SU-DHL-6 (cell line): ENCODE measurements at regions not wholly inside any gene's neighbourhood (a gene's known extent, or its start where the extent isn't known, plus 50 kb on each side); places are given as distances from the start of the nearest gene placed in this dataset.

Experiments used
- H2AFZ ChIP-seq: fragments of 200-600 bp; sonication (generic); 2 replicates; pipeline ENCODE4 v1.6.1; 2014; ENCODE audit warnings: low read depth, mild to moderate bottlenecking, moderate library complexity, mixed read lengths, antibody characterized with exemption, low read length; ENCODE audit not compliant: severe bottlenecking
- H3F3A ChIP-seq: fragments of 200-600 bp; shearing (Covaris generic); 2 replicates; pipeline ENCODE4 v1.6.0; 2016; ENCODE audit warnings: antibody characterized with exemption, mild to moderate bottlenecking; ENCODE audit not compliant: insufficient read depth
- H3K27ac ChIP-seq: fragments of 200-600 bp; sonication (generic); 2 replicates; pipeline ENCODE4 v1.5.1; 2016; ENCODE audit warnings: low read depth, mild to moderate bottlenecking, low read length, moderate library complexity, mixed read lengths
- H3K27me3 ChIP-seq: fragments of 200-600 bp; sonication (generic), shearing (Covaris generic); 2 replicates; pipeline ENCODE4 v1.6.0; 2014; ENCODE audit warnings: mild to moderate bottlenecking, low read length
- H3K36me3 ChIP-seq: fragments of 200-600 bp; sonication (generic); 2 replicates; pipeline ENCODE4 v1.6.1; 2014; ENCODE audit warnings: mild to moderate bottlenecking, low read length, mixed read lengths
- H3K4me2 ChIP-seq: fragments of 300-600, 200-600 bp; shearing (Covaris generic), sonication (generic); 2 replicates; pipeline ENCODE4 v1.6.0; 2014; ENCODE audit warnings: low read length, low read depth, mild to moderate bottlenecking; ENCODE audit not compliant: poor library complexity, severe bottlenecking
- H3K4me3 ChIP-seq: fragments of 200-600 bp; sonication (generic); 2 replicates; pipeline ENCODE4 v1.5.1; 2014; ENCODE audit warnings: antibody characterized with exemption, low read length, mild to moderate bottlenecking, mixed read lengths; ENCODE audit not compliant: insufficient read depth, poor library complexity, severe bottlenecking
- H3K79me2 ChIP-seq: fragments of 200-600 bp; sonication (generic); 2 replicates; pipeline ENCODE4 v1.6.1; 2014; ENCODE audit warnings: mild to moderate bottlenecking, low read length, moderate library complexity; ENCODE audit not compliant: insufficient read depth
- H3K9ac ChIP-seq: fragments of 200-600 bp; sonication (generic); 2 replicates; pipeline ENCODE4 v1.7.0; 2014; ENCODE audit warnings: mild to moderate bottlenecking, low read length
- H3K9me2 ChIP-seq: fragments of 200-600 bp; sonication (generic); replicated peaks from 2 replicates; pipeline ENCODE4 v1.6.1; 2014; ENCODE audit warnings: low read length; ENCODE audit not compliant: insufficient read depth
- H3K9me3 ChIP-seq: fragments of 200-600 bp; sonication (generic); 2 replicates; pipeline ENCODE4 v1.6.1; 2014; ENCODE audit warnings: low read length, mixed read lengths; ENCODE audit not compliant: insufficient read depth
- H4K20me1 ChIP-seq: fragments of 200-600 bp; sonication (generic); 2 replicates; pipeline ENCODE4 v1.6.1; 2014; ENCODE audit warnings: low read depth, mild to moderate bottlenecking, antibody characterized with exemption, low read length, moderate library complexity, mixed read lengths
- EZH2phosphoT487 ChIP-seq: fragments of 200-600 bp; sonication (generic), shearing (Covaris generic); conservative IDR thresholded peaks from 2 replicates; pipeline ENCODE4 v1.6.1; 2018; ENCODE audit warnings: mild to moderate bottlenecking, antibody characterized with exemption, low read length, moderate library complexity, mixed read lengths
- TF ChIP-seq, protein P1 (sequence below): fragments of 200-600 bp; sonication (generic); IDR thresholded peaks from one replicate; pipeline ENCODE4 v1.5.1; 2017; ENCODE audit warnings: antibody characterized with exemption, mild to moderate bottlenecking, low read length, moderate library complexity; ENCODE audit not compliant: insufficient read depth, poor library complexity, severe bottlenecking

DNA sequence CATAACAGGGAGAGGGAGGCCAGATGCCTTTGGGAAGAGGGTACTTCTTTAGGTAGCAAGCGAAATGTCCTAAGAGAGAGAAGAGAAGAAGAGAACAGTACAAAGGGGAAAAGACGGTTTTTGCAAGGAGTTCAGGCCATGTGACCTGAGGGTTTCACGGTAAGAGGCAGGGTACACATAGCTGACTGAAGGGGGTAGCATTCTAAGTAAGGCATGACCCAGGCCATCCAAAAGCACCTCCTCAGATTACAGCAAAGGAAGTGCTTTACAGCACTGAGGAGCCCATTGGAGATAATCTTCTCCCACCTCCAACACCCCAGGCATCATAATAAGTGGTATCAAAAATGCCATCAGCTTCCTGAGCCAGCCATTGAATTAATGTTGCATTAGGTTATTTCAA lies 258.2 kb upstream of the NPY start:
- Histone ChIP-seq H3K4me2 (no peak overlapping the region), H3F3A (no peaks in the 10 kb centered on the region), H3K79me2 (no peaks in the 10 kb centered on the region), H2AFZ (no peak overlapping the region), H3K9me3 (no peaks in the 10 kb centered on the region), H3K9ac (no peak overlapping the region), H3K9me2 (no peaks in the 10 kb centered on the region), H3K27me3 (no peaks in the 10 kb centered on the region), H3K36me3 (no peaks in the 10 kb centered on the region), H3K4me3 (no peak overlapping the region), H4K20me1 (no peaks in the 10 kb centered on the region), H3K27ac (no peak overlapping the region)
- TF ChIP-seq, protein P1, sequence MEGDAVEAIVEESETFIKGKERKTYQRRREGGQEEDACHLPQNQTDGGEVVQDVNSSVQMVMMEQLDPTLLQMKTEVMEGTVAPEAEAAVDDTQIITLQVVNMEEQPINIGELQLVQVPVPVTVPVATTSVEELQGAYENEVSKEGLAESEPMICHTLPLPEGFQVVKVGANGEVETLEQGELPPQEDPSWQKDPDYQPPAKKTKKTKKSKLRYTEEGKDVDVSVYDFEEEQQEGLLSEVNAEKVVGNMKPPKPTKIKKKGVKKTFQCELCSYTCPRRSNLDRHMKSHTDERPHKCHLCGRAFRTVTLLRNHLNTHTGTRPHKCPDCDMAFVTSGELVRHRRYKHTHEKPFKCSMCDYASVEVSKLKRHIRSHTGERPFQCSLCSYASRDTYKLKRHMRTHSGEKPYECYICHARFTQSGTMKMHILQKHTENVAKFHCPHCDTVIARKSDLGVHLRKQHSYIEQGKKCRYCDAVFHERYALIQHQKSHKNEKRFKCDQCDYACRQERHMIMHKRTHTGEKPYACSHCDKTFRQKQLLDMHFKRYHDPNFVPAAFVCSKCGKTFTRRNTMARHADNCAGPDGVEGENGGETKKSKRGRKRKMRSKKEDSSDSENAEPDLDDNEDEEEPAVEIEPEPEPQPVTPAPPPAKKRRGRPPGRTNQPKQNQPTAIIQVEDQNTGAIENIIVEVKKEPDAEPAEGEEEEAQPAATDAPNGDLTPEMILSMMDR, result no peak
- TF ChIP-seq EZH2phosphoT487, result no peak

DNA sequence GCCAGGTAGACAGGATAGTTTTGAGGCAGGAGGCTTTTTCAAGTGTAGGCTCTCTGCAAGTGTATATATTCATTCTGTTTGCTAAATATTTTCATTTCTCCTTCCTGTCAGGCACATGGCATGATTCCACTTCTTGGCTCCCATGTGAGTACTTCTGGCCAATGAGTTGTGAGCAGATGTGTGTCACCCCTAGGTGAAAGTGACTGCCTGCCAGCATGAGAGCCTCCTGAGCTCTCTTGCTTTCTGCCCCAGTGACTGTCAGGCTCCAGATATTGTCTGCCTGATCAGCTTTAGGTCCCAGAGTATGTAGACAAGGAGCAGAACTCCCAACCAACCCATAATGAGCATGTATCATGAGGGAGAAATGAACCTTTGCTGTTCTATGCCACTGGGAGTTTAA lies 257.6 kb upstream of the NPY start:
- H3K79me2 ChIP-seq, result no peaks in the 10 kb centered on the region
- no peak overlapping the region for H3K9ac ChIP-seq
- no peaks in the 10 kb centered on the region for H3K36me3 ChIP-seq
- H3K4me3 ChIP-seq, result no peak overlapping the region
- H3F3A ChIP-seq, result no peaks in the 10 kb centered on the region
- no peaks in the 10 kb centered on the region for H3K27me3 ChIP-seq
- TF ChIP-seq EZH2phosphoT487, result no peak
- TF ChIP-seq, protein P1, result no peak
- H3K27ac ChIP-seq, result no peak overlapping the region
- H3K9me2 ChIP-seq, result no peaks in the 10 kb centered on the region
- H2AFZ ChIP-seq, result no peak overlapping the region
- H3K9me3 ChIP-seq, result no peaks in the 10 kb centered on the region
- no peaks in the 10 kb centered on the region for H4K20me1 ChIP-seq
- no peak overlapping the region for H3K4me2 ChIP-seq

DNA sequence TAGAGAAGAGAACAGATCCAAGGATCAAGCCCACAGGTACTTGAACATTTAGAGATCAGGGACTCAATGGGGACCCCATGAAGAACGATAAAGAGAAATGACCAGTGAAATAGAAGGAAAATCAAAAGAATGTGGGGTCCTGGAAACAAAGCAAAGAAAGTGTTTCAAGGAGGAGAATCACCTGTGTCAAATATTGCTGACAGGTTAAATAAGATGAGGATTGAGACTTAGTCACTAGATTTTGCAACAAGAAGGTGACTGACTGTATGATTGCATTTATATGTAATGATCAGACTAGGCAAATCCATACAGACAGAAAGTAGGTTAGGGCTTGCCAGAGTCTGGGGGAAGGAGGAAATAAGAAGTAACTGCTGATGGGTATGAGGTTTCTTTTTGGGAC lies 254.9 kb upstream of the NPY start:
- no peak overlapping the region for H3K4me2 ChIP-seq
- H3K9me3 ChIP-seq, result no peaks in the 10 kb centered on the region
- H3K9ac ChIP-seq, result no peak overlapping the region
- no peak for TF ChIP-seq EZH2phosphoT487
- TF ChIP-seq, protein P1, result no peak
- H3K4me3 ChIP-seq, result no peak overlapping the region
- no peaks in the 10 kb centered on the region for H3K9me2 ChIP-seq
- H3K27ac ChIP-seq, result no peak overlapping the region
- no peaks in the 10 kb centered on the region for H3K36me3 ChIP-seq
- H4K20me1 ChIP-seq, result no peaks in the 10 kb centered on the region
- H3F3A ChIP-seq, result no peaks in the 10 kb centered on the region
- H3K79me2 ChIP-seq, result no peaks in the 10 kb centered on the region
- no peak overlapping the region for H2AFZ ChIP-seq
- H3K27me3 ChIP-seq, result no peaks in the 10 kb centered on the region

DNA sequence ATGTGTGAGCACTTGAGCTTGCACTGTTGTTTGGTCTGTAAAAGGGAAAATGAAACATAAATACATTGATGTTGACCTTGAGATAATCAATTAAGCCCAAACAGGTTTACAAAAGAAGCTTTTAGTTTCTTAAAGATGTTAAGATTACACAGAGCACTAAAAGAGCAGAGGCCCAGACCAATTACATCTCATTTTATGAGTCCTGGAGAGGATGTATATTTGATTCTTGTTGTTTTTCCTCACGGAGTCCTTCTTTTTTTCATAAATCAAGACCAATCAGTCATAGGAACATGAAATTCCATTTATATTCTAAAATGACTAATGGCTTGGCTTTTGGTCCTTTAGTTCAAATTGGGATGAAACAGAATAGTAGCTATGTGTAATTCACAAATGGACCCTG lies 249.7 kb upstream of the NPY start:
- no peaks in the 10 kb centered on the region for H4K20me1 ChIP-seq
- no peaks in the 10 kb centered on the region for H3K9me3 ChIP-seq
- no peaks in the 10 kb centered on the region for H3K9me2 ChIP-seq
- H3F3A ChIP-seq, result no peaks in the 10 kb centered on the region
- H3K27ac ChIP-seq, result no peak overlapping the region
- H3K4me3 ChIP-seq, result no peak overlapping the region
- H3K9ac ChIP-seq, result no peak overlapping the region
- TF ChIP-seq EZH2phosphoT487, result no peak
- TF ChIP-seq, protein P1, result no peak
- no peaks in the 10 kb centered on the region for H3K36me3 ChIP-seq
- no peaks in the 10 kb centered on the region for H3K27me3 ChIP-seq
- H3K4me2 ChIP-seq, result no peak overlapping the region
- H3K79me2 ChIP-seq, result no peaks in the 10 kb centered on the region
- no peak overlapping the region for H2AFZ ChIP-seq
